IMR-90 (cell line): ENCODE measurements at regions not wholly inside any gene's neighbourhood (a gene's known extent, or its start where the extent isn't known, plus 50 kb on each side); places are given as distances from the start of the nearest gene placed in this dataset.

Source experiments
- ATAC-seq: fragments of 200-7000 bp; cut with Tn5 transposase; 2 replicates; pipeline ENCODE4 v1.9.1; 2020; ENCODE audit warnings: low read depth, mild to moderate bottlenecking, moderate library complexity
- BruUV-seq: library from RNA; stranded (reverse); fragments of 400-500 nt; replicated peaks from 2 replicates; lab custom pipeline; 2021; lab: Mats Ljungman, UMichigan
- CTCF ChIA-PET: fragments of 300-600 bp; formaldehyde crosslinking; extraction: SDS; loops from one replicate; lab custom pipeline; 2021; ENCODE audit warnings: antibody characterized with exemption; lab: Yijun Ruan, JAX
- POLR2A ChIA-PET: fragments of 300-600 bp; sonication (Branson Sonifier 250); formaldehyde crosslinking; loops from one replicate; lab custom pipeline; 2022; ENCODE audit warnings: antibody characterized with exemption; ENCODE audit not compliant: unreplicated experiment; lab: Charles Lee
- DNase-seq: peaks from one replicate; pipeline ENCODE4 v3.0.0; 2013
- H2AFZ ChIP-seq: replicated peaks from 2 replicates; pipeline ENCODE3; 2013; ENCODE audit warnings: low read length, mild to moderate bottlenecking; ENCODE audit not compliant: poor library complexity
- H2AK5ac ChIP-seq: 2 replicates; pipeline ENCODE4 v1.6.1; 2013; ENCODE audit warnings: low read depth, low read length, inconsistent platforms
- H2AK9ac ChIP-seq: replicated peaks from 2 replicates; pipeline ENCODE3; 2013; ENCODE audit warnings: mild to moderate bottlenecking, low read depth, low read length, moderate library complexity; ENCODE audit not compliant: poor library complexity
- H2BK120ac ChIP-seq: 2 replicates; pipeline ENCODE4 v1.6.1; 2013; ENCODE audit warnings: low read depth, low read length, inconsistent platforms
- H2BK15ac ChIP-seq: 3 replicates; pipeline ENCODE4 v1.6.1; 2013; ENCODE audit warnings: low read depth, low read length, inconsistent platforms
- H2BK20ac ChIP-seq: 2 replicates; pipeline ENCODE4 v1.6.1; 2013; ENCODE audit warnings: low read depth, mild to moderate bottlenecking, inconsistent platforms, low read length, moderate library complexity
- H2BK5ac ChIP-seq: 2 replicates; pipeline ENCODE4 v1.6.1; 2013; ENCODE audit warnings: mild to moderate bottlenecking, low read depth, low read length, inconsistent platforms; ENCODE audit not compliant: poor library complexity, severe bottlenecking
- H3K14ac ChIP-seq: replicated peaks from 2 replicates; pipeline ENCODE4 v1.6.1; 2013; ENCODE audit warnings: low read depth, low read length, inconsistent platforms
- H3K18ac ChIP-seq: 2 replicates; pipeline ENCODE4 v1.6.1; 2013; ENCODE audit warnings: low read depth, low read length, control low read depth
- H3K23ac ChIP-seq: 2 replicates; pipeline ENCODE4 v1.6.1; 2013; ENCODE audit warnings: low read depth, low read length, inconsistent platforms
- H3K27ac ChIP-seq: 2 replicates; pipeline ENCODE4 v1.5.1; 2013; ENCODE audit warnings: mild to moderate bottlenecking, control low read depth, low read length; ENCODE audit not compliant: insufficient read depth
- H3K27me3 ChIP-seq: 2 replicates; pipeline ENCODE4 v1.6.1; 2013; ENCODE audit warnings: low read length; ENCODE audit not compliant: control insufficient read depth, insufficient read depth
- H3K36me3 ChIP-seq: 2 replicates; pipeline ENCODE4 v1.6.1; 2013; ENCODE audit warnings: low read length, mixed read lengths; ENCODE audit not compliant: control insufficient read depth, insufficient read depth
- H3K4ac ChIP-seq: 2 replicates; pipeline ENCODE4 v1.6.1; 2013; ENCODE audit warnings: low read depth, low read length, inconsistent platforms
- H3K4me1 ChIP-seq: 2 replicates; pipeline ENCODE4 v1.6.1; 2013; ENCODE audit warnings: low read length, mixed read lengths; ENCODE audit not compliant: control insufficient read depth, insufficient read depth
- H3K4me2 ChIP-seq: 2 replicates; pipeline ENCODE4 v1.6.1; 2013; ENCODE audit warnings: low read depth, mild to moderate bottlenecking, control low read depth, low read length, moderate library complexity
- H3K4me3 ChIP-seq: 2 replicates; pipeline ENCODE4 v1.5.1; 2013; ENCODE audit warnings: low read depth, mild to moderate bottlenecking, control low read depth, low read length, moderate library complexity; ENCODE audit not compliant: insufficient read depth
- H3K56ac ChIP-seq: 2 replicates; pipeline ENCODE4 v1.6.1; 2013; ENCODE audit warnings: low read length, inconsistent platforms; ENCODE audit not compliant: insufficient read depth; ENCODE audit errors: extremely low read depth
- H3K79me1 ChIP-seq, 2 experiments: 2 replicates each; pipeline ENCODE4 v1.6.1; 2013; ENCODE audit warnings: low read length in 2 of 2, inconsistent platforms in 1 of 2, low read depth in 1 of 2
- H3K9ac ChIP-seq: 2 replicates; pipeline ENCODE4 v1.6.1; 2013; ENCODE audit warnings: low read depth, low read length, control low read depth
- H3K9me1 ChIP-seq: 2 replicates; pipeline ENCODE4 v1.6.1; 2013; ENCODE audit warnings: low read length, inconsistent platforms; ENCODE audit not compliant: insufficient read depth
- H3K9me3 ChIP-seq: 2 replicates; pipeline ENCODE4 v1.6.1; 2013; ENCODE audit warnings: low read length; ENCODE audit not compliant: control insufficient read depth, insufficient read depth
- H4K20me1 ChIP-seq: 2 replicates; pipeline ENCODE4 v1.6.1; 2013; ENCODE audit warnings: low read length, inconsistent platforms; ENCODE audit not compliant: insufficient read depth
- H4K5ac ChIP-seq: 2 replicates; pipeline ENCODE4 v1.6.1; 2013; ENCODE audit warnings: mild to moderate bottlenecking, low read depth, low read length, control low read depth
- H4K8ac ChIP-seq, 2 experiments: 2 replicates each; pipeline ENCODE4 v1.6.1; 2013; ENCODE audit warnings: low read depth in 2 of 2, low read length in 2 of 2, control low read depth in 1 of 2, inconsistent platforms in 1 of 2
- H4K91ac ChIP-seq: 2 replicates; pipeline ENCODE4 v1.6.1; 2013; ENCODE audit warnings: low read depth, low read length, inconsistent platforms; ENCODE audit not compliant: insufficient read depth
- CEBPB ChIP-seq: IDR thresholded peaks from 2 replicates; pipeline ENCODE4 v1.6.1; 2012; ENCODE audit warnings: low read depth, low read length, improper control_type of control experiment
- CHD1 ChIP-seq: IDR thresholded peaks from 2 replicates; pipeline ENCODE4 v1.6.1; 2012; ENCODE audit warnings: low read depth, low read length, improper control_type of control experiment
- FOS ChIP-seq: fragments of 150-350 bp; IDR thresholded peaks from 2 replicates; pipeline ENCODE4 v1.6.1; 2016; ENCODE audit warnings: low read depth, low read length
- MAFK ChIP-seq: IDR thresholded peaks from 2 replicates; pipeline ENCODE4 v1.6.1; 2012; ENCODE audit warnings: low read depth, low read length, improper control_type of control experiment
- MAZ ChIP-seq: IDR thresholded peaks from 2 replicates; pipeline ENCODE4 v1.6.1; 2012; ENCODE audit warnings: low read depth, mild to moderate bottlenecking, low read length, improper control_type of control experiment, moderate library complexity, borderline replicate concordance
- POLR2A ChIP-seq: IDR thresholded peaks from 2 replicates; pipeline ENCODE4 v1.6.1; 2012; ENCODE audit warnings: mild to moderate bottlenecking, low read depth, low read length
- WGBS, 2 experiments: methylation state at CpG; one replicate each; pipeline versions ENCODE4 v1.1.5 to v1.1.7; 2013; ENCODE audit warnings: missing lambda C conversion rate in 2 of 2; ENCODE audit not compliant: insufficient read length in 1 of 2; ENCODE audit errors: extremely low coverage in 2 of 2; 5-methylcytosine and 5-hydroxymethylcytosine counted together
- dilution Hi-C: fragments of 300-500 bp; cut with HindIII; formaldehyde crosslinking; loops from one replicate; pipeline ENCODE4 v1.14.3; 2018; ENCODE audit warnings: low sequenced_read_pairs; ENCODE audit not compliant: unreplicated experiment
- in situ Hi-C: fragments of 300-500 bp; cut with MboI; formaldehyde crosslinking; loops from 3 replicates; pipeline ENCODE4 v1.14.3; 2019; ENCODE audit warnings: low sequenced_read_pairs, inconsistent platforms, mixed read lengths
- intact Hi-C: fragments of 100-400 bp; cut with micrococcal nuclease; formaldehyde crosslinking; loops from 2 replicates; pipeline ENCODE4 v1.10.0; 2022
- TF ChIP-seq, protein P1 (sequence below): conservative IDR thresholded peaks from 2 replicates; pipeline ENCODE4 v1.5.1; 2012; ENCODE audit warnings: mild to moderate bottlenecking, low read depth, low read length, improper control_type of control experiment

DNA sequence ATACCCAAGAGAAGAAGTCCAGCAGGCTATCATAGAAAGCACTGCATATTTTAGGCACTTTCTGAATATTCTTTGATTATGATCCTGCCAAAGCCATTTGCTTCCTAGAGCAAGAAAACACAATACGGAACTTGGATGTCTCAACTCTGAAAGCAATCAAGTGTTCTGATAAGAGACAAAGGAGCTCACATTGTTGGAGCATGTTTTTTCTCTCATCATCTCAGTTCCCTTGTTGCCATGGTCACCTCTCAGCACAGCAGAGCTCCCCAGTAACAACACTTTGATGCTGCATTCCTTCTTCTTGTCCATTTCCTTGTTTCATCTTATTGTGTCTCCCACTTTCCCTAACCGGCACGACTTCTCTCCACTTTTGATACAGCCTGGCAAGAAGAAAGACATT, 168.7 kb upstream of the FUT9 start:
- no peak for ATAC-seq

More for the DNA sequence above, 168.7 kb upstream of the FUT9 start:
- Histone ChIP-seq H2AK5ac (no peak overlapping the region), H3K9ac (no peak overlapping the region), H2BK20ac (no peak overlapping the region), H2BK120ac (no peak overlapping the region), H3K9me3 (peaks cover 7% of the 10 kb centered on the region; the same call in 1 of the 2 replicates), H4K8ac (no peak overlapping the region), H4K20me1 (no peaks in the 10 kb centered on the region), H3K4ac (no peak overlapping the region), H4K91ac (no peak overlapping the region), H3K23ac (no peak overlapping the region), H3K56ac (no peak overlapping the region), H3K4me2 (no peak overlapping the region), H3K9me1 (no peaks in the 10 kb centered on the region), H2AFZ (no peak overlapping the region), H3K4me3 (no peak overlapping the region), H2BK5ac (no peak overlapping the region), H2AK9ac (no peak overlapping the region), H3K4me1 (no peaks in the 10 kb centered on the region), H2BK15ac (no peak overlapping the region), H3K14ac (no peak overlapping the region), H3K79me1 (no peaks in the 10 kb centered on the region), H3K27me3 (no peaks in the 10 kb centered on the region), H3K18ac (no peak overlapping the region), H4K5ac (no peak overlapping the region), H3K27ac (no peak overlapping the region), H3K36me3 (no peaks in the 10 kb centered on the region)
- CTCF ChIA-PET, result no interaction called here
- no CpG with 5 or more reads among the region's 3 CpGs for WGBS, 2 experiments
- DNase-seq, result no peak
- POLR2A ChIA-PET, result no interaction called here
- TF ChIP-seq, protein P1, sequence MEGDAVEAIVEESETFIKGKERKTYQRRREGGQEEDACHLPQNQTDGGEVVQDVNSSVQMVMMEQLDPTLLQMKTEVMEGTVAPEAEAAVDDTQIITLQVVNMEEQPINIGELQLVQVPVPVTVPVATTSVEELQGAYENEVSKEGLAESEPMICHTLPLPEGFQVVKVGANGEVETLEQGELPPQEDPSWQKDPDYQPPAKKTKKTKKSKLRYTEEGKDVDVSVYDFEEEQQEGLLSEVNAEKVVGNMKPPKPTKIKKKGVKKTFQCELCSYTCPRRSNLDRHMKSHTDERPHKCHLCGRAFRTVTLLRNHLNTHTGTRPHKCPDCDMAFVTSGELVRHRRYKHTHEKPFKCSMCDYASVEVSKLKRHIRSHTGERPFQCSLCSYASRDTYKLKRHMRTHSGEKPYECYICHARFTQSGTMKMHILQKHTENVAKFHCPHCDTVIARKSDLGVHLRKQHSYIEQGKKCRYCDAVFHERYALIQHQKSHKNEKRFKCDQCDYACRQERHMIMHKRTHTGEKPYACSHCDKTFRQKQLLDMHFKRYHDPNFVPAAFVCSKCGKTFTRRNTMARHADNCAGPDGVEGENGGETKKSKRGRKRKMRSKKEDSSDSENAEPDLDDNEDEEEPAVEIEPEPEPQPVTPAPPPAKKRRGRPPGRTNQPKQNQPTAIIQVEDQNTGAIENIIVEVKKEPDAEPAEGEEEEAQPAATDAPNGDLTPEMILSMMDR, result no peak
- TF ChIP-seq CEBPB (no peak), FOS (no peak), MAZ (no peak), CHD1 (no peak), POLR2A (no peak), MAFK (no peak)
- BruUV-seq, result no TSS peak
- intact Hi-C loops (no loop called here), dilution Hi-C loops (no loop called here), in situ Hi-C loops (no loop called here)
